ENCODE measurements at regions not wholly inside any gene's neighbourhood (a gene's known extent, or its start where the extent isn't known, plus 50 kb on each side); places are given as distances from the start of the nearest gene placed in this dataset.
"Not testable (repeated sequence)": the region's sequence is repeated elsewhere in the genome, so short reads cannot be mapped to it uniquely, and the experiment has no call there.

- Mint-ChIP-seq H3K27me3 (ENCODE audit: low read depth) (no peaks in the 10 kb centered on the region), H3K36me3 (peaks cover 16% of the 10 kb centered on the region; the same call in 1 of the 2 replicates), H3K4me3 (no peak overlapping the region), H3K27ac (no peak overlapping the region), H3K9me3 (peaks cover 5% of the 10 kb centered on the region; the same call in 1 of the 2 replicates), H3K4me1 (peaks cover 22% of the 10 kb centered on the region)
- DNase-seq (ENCODE audit: low spot score): no peak
- no peak for TF ChIP-seq SP1 (CRISPR knock-in tag; conservative IDR thresholded peaks at IDR 0.05)
- TF ChIP-seq, protein P1, sequence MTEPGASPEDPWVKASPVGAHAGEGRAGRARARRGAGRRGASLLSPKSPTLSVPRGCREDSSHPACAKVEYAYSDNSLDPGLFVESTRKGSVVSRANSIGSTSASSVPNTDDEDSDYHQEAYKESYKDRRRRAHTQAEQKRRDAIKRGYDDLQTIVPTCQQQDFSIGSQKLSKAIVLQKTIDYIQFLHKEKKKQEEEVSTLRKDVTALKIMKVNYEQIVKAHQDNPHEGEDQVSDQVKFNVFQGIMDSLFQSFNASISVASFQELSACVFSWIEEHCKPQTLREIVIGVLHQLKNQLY (CRISPR knock-in tag; IDR thresholded peaks at IDR 0.05): no peak
- no peak for TF ChIP-seq TCF7 (CRISPR knock-in tag; IDR thresholded peaks at IDR 0.05; ENCODE audit: low read depth)
- TF ChIP-seq, protein P2, sequence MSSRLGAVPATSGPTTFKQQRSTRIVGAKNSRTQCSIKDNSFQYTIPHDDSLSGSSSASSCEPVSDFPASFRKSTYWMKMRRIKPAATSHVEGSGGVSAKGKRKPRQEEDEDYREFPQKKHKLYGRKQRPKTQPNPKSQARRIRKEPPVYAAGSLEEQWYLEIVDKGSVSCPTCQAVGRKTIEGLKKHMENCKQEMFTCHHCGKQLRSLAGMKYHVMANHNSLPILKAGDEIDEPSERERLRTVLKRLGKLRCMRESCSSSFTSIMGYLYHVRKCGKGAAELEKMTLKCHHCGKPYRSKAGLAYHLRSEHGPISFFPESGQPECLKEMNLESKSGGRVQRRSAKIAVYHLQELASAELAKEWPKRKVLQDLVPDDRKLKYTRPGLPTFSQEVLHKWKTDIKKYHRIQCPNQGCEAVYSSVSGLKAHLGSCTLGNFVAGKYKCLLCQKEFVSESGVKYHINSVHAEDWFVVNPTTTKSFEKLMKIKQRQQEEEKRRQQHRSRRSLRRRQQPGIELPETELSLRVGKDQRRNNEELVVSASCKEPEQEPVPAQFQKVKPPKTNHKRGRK (CRISPR knock-in tag; IDR thresholded peaks at IDR 0.05; ENCODE audit: borderline replicate concordance): no peak
- TF ChIP-seq MYBL2 (CRISPR knock-in tag; IDR thresholded peaks at IDR 0.05): no peak
- CTCF ChIA-PET: interaction anchor here (1.2 kb wide), 1 partner anchor 48 kb away, joined by 3 read pairs; no protein-coding TSS in a partner anchor
- POLR2A ChIA-PET: no interaction called here
- no peak for ATAC-seq
Measured at GRCh38 chr19:7401694-7402093, 53.0 kb downstream of the ARHGEF18 start.

- H3K4me3 Mint-ChIP-seq; DNase-seq (ENCODE audit: low spot score): not testable (repeated sequence)
Measured at GRCh38 chr19:7405482-7405881, 56.7 kb downstream of the ARHGEF18 start.

DNA sequence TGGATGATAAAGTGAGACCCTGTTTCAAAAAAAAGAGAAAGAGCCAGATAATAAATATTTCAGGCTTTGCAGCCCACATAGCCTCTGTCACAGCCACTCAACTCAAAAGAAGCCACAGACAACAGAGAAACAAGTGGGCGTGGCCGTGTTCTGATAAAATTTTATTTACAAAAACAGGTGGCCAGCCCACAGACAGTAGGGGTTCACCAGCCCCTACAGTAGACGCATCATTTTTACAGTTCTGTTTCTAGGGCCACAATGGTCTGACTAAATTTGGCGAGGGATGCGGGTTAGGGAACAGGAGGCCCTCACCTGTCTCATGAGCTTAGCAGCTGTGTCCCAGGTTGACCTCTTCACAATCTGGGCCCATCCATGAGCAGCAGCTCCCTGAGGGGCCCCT lies 59.5 kb downstream of the ARHGEF18 start:
- TF ChIP-seq ZNF416 (CRISPR knock-in tag; IDR thresholded peaks at IDR 0.05): no peak
- TF ChIP-seq ESRRA (CRISPR knock-in tag; IDR thresholded peaks at IDR 0.05; ENCODE audit: borderline replicate concordance): no peak
- no peak for TF ChIP-seq GTF2I (CRISPR knock-in tag; conservative IDR thresholded peaks at IDR 0.05)
- no peak for TF ChIP-seq ZNF317 (CRISPR knock-in tag; IDR thresholded peaks at IDR 0.05; ENCODE audit: borderline replicate concordance, low read depth)
- no peak for TF ChIP-seq SMAD3 (CRISPR knock-in tag; IDR thresholded peaks at IDR 0.05; ENCODE audit: borderline replicate concordance)
- TF ChIP-seq, protein P3, sequence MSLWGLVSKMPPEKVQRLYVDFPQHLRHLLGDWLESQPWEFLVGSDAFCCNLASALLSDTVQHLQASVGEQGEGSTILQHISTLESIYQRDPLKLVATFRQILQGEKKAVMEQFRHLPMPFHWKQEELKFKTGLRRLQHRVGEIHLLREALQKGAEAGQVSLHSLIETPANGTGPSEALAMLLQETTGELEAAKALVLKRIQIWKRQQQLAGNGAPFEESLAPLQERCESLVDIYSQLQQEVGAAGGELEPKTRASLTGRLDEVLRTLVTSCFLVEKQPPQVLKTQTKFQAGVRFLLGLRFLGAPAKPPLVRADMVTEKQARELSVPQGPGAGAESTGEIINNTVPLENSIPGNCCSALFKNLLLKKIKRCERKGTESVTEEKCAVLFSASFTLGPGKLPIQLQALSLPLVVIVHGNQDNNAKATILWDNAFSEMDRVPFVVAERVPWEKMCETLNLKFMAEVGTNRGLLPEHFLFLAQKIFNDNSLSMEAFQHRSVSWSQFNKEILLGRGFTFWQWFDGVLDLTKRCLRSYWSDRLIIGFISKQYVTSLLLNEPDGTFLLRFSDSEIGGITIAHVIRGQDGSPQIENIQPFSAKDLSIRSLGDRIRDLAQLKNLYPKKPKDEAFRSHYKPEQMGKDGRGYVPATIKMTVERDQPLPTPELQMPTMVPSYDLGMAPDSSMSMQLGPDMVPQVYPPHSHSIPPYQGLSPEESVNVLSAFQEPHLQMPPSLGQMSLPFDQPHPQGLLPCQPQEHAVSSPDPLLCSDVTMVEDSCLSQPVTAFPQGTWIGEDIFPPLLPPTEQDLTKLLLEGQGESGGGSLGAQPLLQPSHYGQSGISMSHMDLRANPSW (CRISPR knock-in tag; conservative IDR thresholded peaks at IDR 0.05; ENCODE audit: low read depth): no peak
- no peak for TF ChIP-seq CTCF (IDR thresholded peaks at IDR 0.05)
- TF ChIP-seq PREB (CRISPR knock-in tag; IDR thresholded peaks at IDR 0.05; ENCODE audit: borderline replicate concordance): no peak
- no peak for TF ChIP-seq FOXK1 (CRISPR knock-in tag; IDR thresholded peaks at IDR 0.05)
- H3K27me3 Mint-ChIP-seq (ENCODE audit: low read depth): no peaks in the 10 kb centered on the region; the same call in 1 of the 2 replicates
- no peak for ATAC-seq
- peak overlapping the region; percentile 30; the same call in 1 of the 2 replicates for H3K27ac Mint-ChIP-seq
- ChIA-PET CTCF (interaction anchor here (1.5 kb wide), 1 partner anchor 25 kb away, joined by 4 read pairs; no protein-coding TSS in a partner anchor), POLR2A (no interaction called here)
- no peaks in the 10 kb centered on the region for H3K9me3 Mint-ChIP-seq
- no peak overlapping the region for H3K4me3 Mint-ChIP-seq
- peaks cover 21% of the 10 kb centered on the region for H3K4me1 Mint-ChIP-seq
- DNase-seq (ENCODE audit: low spot score): no peak
- peaks cover 18% of the 10 kb centered on the region for H3K36me3 Mint-ChIP-seq

More at GRCh38 chr19:7405482-7405881, 56.7 kb downstream of the ARHGEF18 start:
- Mint-ChIP-seq H3K4me1 (peaks cover 18% of the 10 kb centered on the region), H3K36me3 (peaks cover 19% of the 10 kb centered on the region), H3K27ac (peak overlapping the region; percentile 69)
- CTCF ChIA-PET; H3K9me3 Mint-ChIP-seq; ATAC-seq; H3K27me3 Mint-ChIP-seq (ENCODE audit: low read depth): not testable (repeated sequence)
- POLR2A ChIA-PET: interaction anchor here (0.7 kb wide), 1 partner anchor 9 kb away, joined by 3 read pairs; no protein-coding TSS in a partner anchor
- TF ChIP-seq ZNF121 (CRISPR knock-in tag; IDR thresholded peaks at IDR 0.05): peak; percentile 84

Data from WTC11 (cell line).